DMS 273 treated with DMSO at 0.1 percent for 48 hours (cell line): ENCODE measurements at regions not wholly inside any gene's neighbourhood (a gene's known extent, or its start where the extent isn't known, plus 50 kb on each side); places are given as distances from the start of the nearest gene placed in this dataset.

Experiments used
- DNase-seq: peaks from one replicate; lab custom pipeline; 2025; lab: John Stamatoyannopoulos, UW

- DNase-seq: no peak
Observed at GRCh38 chr20:58017231-58017969, 211.1 kb downstream of the ANKRD60 start.

GRCh38 chr20:58016779-58017178, 211.7 kb downstream of the ANKRD60 start:
- no peak for DNase-seq

- DNase-seq: no peak
Observed at GRCh38 chr20:58014628-58015315, 213.7 kb downstream of the ANKRD60 start.

DNA sequence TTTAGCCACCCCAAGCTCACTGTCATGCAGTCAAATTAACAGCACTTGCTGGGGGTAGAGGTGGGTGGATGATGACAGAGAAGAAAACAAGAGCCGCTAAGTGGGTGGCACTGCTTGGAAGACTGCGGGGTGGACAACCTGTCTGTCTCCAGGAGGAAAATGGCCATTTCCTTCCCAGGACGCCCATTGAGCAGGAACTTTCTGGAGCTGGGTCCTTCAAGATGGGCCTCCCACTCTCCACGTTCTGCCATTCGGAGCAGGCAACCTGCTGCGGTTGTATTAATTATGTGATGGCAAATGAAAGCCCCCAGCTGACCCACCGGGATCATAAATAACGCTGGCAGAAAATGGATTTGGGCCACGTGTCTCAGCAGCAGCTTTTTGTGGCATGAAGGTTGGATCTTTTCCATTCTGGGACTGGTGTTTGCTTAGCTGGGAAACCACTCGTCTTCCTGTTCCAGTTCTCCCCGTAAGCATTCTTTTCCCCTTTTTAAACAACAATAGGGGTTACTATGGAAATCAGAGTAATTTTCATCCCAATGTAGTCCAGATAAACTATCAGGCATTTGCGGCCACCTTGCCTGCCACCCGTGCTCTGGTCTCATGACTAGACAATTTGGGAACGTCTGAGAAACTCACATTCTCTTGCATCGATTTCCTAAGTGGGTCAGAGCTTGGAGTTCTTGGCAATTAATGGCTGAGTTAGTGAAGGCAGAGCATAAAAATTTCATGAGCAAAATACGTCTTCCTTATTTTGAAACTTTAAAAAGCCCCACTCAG, 215.5 kb downstream of the ANKRD60 start:
- no peak for DNase-seq

DNA sequence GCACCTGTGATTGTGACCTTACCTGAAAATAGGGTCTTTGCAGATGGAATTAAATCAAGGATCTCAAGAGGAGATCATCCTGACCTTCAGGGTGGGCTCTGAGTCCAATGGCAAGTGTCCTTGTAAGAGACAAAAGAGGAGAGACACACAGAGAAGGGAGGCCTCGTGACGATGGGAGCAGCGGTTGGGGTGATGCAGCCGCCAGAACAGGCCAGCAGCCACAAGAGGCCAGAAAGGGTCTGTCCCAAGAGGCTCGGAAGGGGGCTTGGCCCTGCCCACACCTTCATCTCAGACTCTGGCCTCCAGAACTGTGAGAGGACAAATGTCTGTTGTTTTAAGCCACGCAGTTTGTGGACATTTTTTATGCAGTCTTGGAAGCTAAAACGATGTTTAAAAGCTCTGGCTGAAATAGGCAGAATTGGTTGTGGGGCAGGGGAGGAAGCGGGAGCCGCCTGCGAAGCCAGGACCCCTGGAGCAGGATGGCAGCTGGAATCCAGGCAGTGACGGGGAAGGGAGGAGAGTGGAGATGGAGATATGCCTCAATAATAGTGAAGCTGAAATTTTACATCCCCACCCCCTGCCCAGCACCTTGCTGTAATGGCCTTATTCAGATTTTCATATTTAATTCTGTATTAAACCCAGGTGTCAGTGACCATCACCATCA, 216.4 kb downstream of the ANKRD60 start:
- DNase-seq: no peak

DNA sequence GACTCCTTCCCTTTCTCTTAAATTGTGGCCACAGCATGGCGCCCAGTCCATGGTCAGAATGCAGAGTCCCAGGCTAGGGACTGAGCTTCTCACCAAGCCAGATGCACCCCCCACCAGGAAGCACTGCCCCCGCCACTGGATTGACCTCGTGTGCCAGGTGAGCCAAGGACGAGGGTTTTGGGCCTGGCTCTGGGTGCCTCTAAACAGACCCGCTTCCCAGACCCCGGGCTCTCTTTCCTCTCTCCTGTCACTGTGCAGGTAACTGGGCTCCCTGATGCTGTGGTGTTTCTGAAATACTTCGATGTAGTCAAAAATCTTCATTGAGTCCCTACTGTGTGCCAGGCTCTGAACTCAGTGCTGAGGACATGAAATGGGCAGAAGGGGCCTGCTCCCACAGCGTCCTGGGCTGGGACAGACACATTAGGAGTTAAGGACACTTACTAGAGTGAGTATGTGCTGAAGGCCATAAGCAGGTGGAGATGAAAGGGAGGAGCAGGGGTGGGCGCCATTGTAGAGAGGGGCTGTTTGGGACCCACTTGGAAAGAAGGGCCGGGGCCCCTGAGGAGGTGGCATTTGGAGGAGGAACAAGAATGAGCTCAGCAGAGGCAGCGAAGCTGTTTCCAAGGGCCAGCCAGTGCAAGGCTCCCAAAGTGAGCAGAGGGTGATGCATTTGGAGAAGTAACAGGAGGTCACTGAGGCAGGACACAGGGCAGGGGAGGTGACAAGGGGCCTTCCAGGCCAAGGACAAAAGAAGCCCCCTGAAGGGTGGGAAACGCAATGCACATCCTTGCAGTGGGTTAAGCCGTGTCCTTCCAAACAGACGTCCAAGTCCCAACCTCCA, 217.1 kb downstream of the ANKRD60 start:
- DNase-seq: no peak

DNA sequence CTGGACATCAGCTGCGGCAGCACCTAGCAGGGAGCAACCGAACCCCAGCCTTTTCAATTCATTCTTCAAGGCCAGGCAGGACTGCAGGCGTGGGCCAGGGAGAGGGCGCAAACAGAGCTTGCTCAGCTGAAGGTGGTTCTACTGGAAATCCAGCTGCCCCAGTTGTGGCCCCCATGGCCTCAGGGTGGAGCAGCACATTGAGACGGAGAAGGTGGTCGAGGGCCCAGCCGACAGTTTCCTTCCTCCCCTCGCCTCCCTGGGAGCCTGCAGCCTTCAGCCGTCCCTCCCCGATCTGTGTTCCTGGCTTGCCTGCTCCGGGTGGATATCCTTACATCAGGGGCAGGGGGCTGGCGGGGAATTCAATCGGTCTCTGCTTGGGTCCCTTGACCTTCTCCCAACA, 217.8 kb downstream of the ANKRD60 start:
- DNase-seq: no peak

GRCh38 chr20:58010186-58010585, 218.3 kb downstream of the ANKRD60 start:
- no peak for DNase-seq

- no peak for DNase-seq
Observed at GRCh38 chr20:58008866-58009265, 219.6 kb downstream of the ANKRD60 start.

- DNase-seq: no peak
Observed at GRCh38 chr20:58008413-58008812, 220.0 kb downstream of the ANKRD60 start.

DNA sequence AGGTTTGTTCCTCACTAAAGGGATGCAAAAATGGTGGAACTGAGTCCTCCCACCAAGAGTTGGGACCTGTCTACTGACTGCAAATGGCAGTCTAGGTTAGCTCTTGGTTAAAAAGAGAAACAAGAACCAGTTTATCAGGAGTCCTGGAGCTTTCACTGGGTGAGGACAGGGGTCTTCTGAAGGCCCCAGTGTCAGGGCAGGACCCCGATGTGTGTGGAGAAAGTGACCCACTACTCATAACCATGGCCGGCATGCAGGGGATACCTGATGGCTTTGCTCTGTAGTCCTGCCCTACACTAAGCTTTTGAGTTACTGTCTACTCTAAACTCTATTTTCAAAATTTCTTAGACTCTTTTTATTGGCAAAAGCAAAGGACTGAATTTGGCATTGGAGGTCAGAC, 220.5 kb downstream of the ANKRD60 start:
- no peak for DNase-seq

- no peak for DNase-seq
Observed at GRCh38 chr20:58006346-58007316, 221.8 kb downstream of the ANKRD60 start.

GRCh38 chr20:58005581-58006345, 222.7 kb downstream of the ANKRD60 start:
- no peak for DNase-seq

DNA sequence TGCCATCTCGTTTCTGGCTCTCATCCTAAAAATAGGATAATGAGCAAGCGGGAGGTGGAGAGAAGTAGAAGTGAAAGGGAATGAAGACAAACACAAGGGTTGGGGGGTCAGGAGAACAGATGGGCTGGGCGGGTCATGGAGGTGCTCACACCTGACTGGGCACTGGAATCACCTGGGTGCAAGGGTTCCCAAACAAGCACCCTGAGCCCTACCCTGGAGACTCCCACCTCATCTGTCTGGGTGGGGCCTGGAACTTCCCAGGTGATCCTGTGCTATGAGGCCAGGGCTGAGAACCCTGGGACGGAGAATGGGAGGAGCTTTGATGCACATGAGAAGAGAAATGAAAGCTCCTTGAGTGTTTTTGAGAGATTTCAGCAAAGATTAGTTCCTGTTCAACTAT, 223.6 kb downstream of the ANKRD60 start:
- no peak for DNase-seq

GRCh38 chr20:58004146-58004545, 224.3 kb downstream of the ANKRD60 start:
- no peak for DNase-seq

GRCh38 chr20:58003525-58003924, 224.9 kb downstream of the ANKRD60 start:
- no peak for DNase-seq

GRCh38 chr20:58002901-58003300, 225.6 kb downstream of the ANKRD60 start:
- no peak for DNase-seq

- DNase-seq: no peak
Observed at GRCh38 chr20:58001946-58002345, 226.5 kb downstream of the ANKRD60 start.

- DNase-seq: no peak
Observed at GRCh38 chr20:58001381-58001780, 227.1 kb downstream of the ANKRD60 start.
